GM12872 (cell line): ENCODE measurements at regions not wholly inside any gene's neighbourhood (a gene's known extent, or its start where the extent isn't known, plus 50 kb on each side); places are given as distances from the start of the nearest gene placed in this dataset.

Experiments
- CTCF ChIP-seq: IDR thresholded peaks from 3 replicates; pipeline ENCODE4 v1.5.1; 2011; ENCODE audit warnings: low read depth, mild to moderate bottlenecking, low read length, moderate library complexity; ENCODE audit not compliant: insufficient read depth

DNA sequence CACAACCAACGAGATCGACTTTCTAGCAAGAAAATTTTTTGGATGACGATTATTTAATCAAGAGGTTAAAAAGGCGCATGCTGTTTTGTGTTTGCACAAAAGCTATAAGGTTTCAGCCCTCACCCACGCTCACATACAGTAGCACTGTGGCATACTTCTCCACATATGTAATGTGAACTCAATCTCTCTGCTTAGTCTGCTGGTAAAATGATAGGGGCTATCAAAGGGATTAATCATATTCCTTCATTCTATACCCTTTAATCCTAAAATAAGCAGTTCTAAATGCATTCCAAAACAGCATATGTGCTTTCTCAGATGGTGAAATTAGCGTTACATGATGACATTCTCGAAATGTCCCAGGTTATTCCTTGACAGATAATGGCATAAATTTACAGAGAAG, 196.9 kb upstream of the PRICKLE2 start:
- no peak for TF ChIP-seq CTCF

DNA sequence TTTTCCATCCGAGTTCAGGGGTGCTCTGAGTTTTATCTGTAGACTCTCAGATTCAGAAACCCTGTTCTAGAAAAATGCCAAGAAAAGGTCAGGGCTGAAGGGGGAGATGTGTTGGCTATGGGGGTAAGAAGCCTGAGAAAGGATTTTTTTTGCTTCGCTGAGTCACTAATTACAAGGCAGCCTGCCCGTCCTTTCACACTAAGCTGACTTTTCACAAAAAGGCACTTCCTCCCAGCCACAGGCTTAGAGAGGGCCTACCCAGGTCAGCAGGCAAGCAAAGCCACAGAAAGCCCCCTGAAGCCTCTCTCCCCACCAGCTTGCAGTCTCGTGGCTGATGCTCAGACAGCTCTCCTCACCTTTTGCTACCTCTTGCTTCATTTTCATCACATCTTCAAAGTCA, 192.6 kb upstream of the PRICKLE2 start:
- no peak for TF ChIP-seq CTCF

GRCh38 chr3:64414043-64414442, 188.8 kb upstream of the PRICKLE2 start:
- TF ChIP-seq CTCF: no peak

DNA sequence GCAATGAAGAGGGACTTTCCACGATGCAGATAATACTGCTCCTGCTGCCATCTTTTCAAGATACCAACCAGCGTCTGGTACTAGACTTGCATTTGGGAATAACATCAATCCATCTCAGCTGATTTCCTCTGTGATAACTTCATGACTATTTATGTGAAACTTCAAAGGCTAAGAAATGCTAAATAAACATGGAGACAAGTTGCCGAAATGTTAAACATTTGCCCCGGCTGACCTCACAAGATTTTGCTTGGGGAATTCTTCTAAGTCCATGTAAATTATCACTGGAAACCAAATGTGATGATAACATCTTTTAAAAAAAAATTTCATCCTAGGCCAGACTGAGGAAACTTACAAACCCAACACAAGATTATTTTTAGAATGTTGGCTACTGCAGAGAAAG, 185.8 kb upstream of the PRICKLE2 start:
- TF ChIP-seq CTCF: no peak

DNA sequence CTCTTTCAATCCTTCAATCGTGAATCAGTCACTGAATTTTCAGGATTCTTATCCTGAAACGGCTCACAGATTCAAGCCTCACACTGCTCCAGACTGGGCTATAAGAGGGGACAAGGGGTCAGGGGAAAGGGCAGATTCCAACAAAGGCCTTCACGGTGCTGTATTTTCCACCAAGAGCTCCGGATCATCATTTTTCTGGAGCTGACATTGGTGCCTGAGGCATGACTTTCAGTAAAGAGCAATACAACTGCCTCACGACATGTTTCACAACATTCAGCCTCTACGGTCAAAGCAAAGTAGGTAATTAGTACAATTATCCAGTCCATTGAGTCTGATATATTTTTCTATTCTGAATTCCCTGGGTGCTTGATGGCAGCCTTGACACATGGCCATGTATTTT, 185.0 kb upstream of the PRICKLE2 start:
- TF ChIP-seq CTCF: no peak

- TF ChIP-seq CTCF: no peak
These were observed 183.5 kb upstream of the PRICKLE2 start for GRCh38 chr3:64408770-64409169.

DNA sequence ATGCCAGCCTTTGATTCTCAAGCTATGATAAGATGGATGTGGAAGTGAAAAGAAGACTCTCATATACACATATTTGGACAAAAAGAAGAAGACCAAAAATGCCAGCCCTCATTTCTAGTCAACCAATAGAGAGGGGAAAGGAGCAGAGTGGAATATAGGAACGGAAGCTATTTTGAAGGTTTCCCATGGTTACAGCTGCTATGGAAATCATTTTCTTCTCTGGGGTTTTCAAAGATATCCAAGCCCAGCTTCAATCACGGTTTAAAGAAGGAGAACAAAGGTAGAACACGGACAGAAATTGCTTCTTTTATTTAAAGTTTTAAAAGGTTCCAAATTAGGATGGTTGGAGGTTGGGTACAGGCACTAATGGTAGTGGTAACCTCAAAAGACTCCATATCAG, 181.0 kb upstream of the PRICKLE2 start:
- TF ChIP-seq CTCF: no peak
